Keratinocyte (primary cell): ENCODE measurements at regions not wholly inside any gene's neighbourhood (a gene's known extent, or its start where the extent isn't known, plus 50 kb on each side); places are given as distances from the start of the nearest gene placed in this dataset.

ENCODE experiments used
- DNase-seq: peaks from one replicate; pipeline ENCODE4 v3.0.0-alpha.2; 2011; ENCODE audit warnings: low read depth, missing footprints, low spot score
- FAIRE-seq: peaks from 2 replicates; lab custom pipeline; 2011; peaks lifted over from hg19 to GRCh38; lab: Jason Lieb, UNC
- H2AFZ ChIP-seq: 2 replicates; pipeline ENCODE4 v1.6.0; 2012; ENCODE audit warnings: low read length, control low read depth, inconsistent platforms; ENCODE audit not compliant: control insufficient read depth
- H3K27ac ChIP-seq: 2 replicates; pipeline ENCODE4 v1.5.1; 2011; ENCODE audit warnings: low read length; ENCODE audit not compliant: control insufficient read depth, insufficient read depth
- H3K27me3 ChIP-seq: 3 replicates; pipeline ENCODE4 v1.6.0; 2011; ENCODE audit warnings: low read length; ENCODE audit not compliant: control insufficient read depth, insufficient read depth; ENCODE audit errors: extremely low read depth
- H3K36me3 ChIP-seq, 2 experiments: 2 replicates in 1 of 2; 3 replicates in 1 of 2; pipeline ENCODE4 v1.5.1; 2011; ENCODE audit warnings: low read length in 2 of 2, mild to moderate bottlenecking in 1 of 2; ENCODE audit not compliant: control insufficient read depth in 2 of 2, insufficient read depth in 2 of 2; ENCODE audit errors: extremely low read depth in 1 of 2
- H3K4me1 ChIP-seq: 3 replicates; pipeline ENCODE4 v1.5.1; 2011; ENCODE audit warnings: low read length; ENCODE audit not compliant: control insufficient read depth, insufficient read depth; ENCODE audit errors: extremely low read depth
- H3K4me2 ChIP-seq: 3 replicates; pipeline ENCODE4 v1.6.0; 2011; ENCODE audit warnings: low read depth, low read length; ENCODE audit not compliant: control insufficient read depth, insufficient read depth; ENCODE audit errors: extremely low read depth
- H3K4me3 ChIP-seq, 3 experiments: fragments of 200-600 bp in 1 of 3; sonication (generic) in 1 of 3; 2 replicates in 2 of 3; 3 replicates in 1 of 3; pipeline ENCODE4 v1.5.1; 2011 to 2016; ENCODE audit warnings: low read length in 3 of 3, mild to moderate bottlenecking in 3 of 3, control low read depth in 2 of 3, inconsistent platforms in 1 of 3, low read depth in 1 of 3, mixed read lengths in 1 of 3, mixed run types in 1 of 3, moderate library complexity in 1 of 3; ENCODE audit not compliant: control insufficient read depth in 2 of 3, insufficient read depth in 2 of 3; ENCODE audit errors: extremely low read depth in 1 of 3
- H3K79me2 ChIP-seq: 2 replicates; pipeline ENCODE4 v1.6.0; 2012; ENCODE audit warnings: low read length; ENCODE audit not compliant: control insufficient read depth, insufficient read depth
- H3K9ac ChIP-seq: 3 replicates; pipeline ENCODE4 v1.6.0; 2011; ENCODE audit warnings: low read length; ENCODE audit not compliant: control insufficient read depth, insufficient read depth; ENCODE audit errors: extremely low read depth
- H3K9me1 ChIP-seq: 3 replicates; pipeline ENCODE4 v1.6.0; 2011; ENCODE audit warnings: low read length; ENCODE audit not compliant: control insufficient read depth, insufficient read depth; ENCODE audit errors: extremely low read depth
- H3K9me3 ChIP-seq: 2 replicates; pipeline ENCODE4 v1.5.1; 2012; ENCODE audit warnings: low read depth, low read length; ENCODE audit not compliant: control insufficient read depth
- H4K20me1 ChIP-seq: 3 replicates; pipeline ENCODE4 v1.6.0; 2011; ENCODE audit warnings: low read length; ENCODE audit not compliant: control insufficient read depth, insufficient read depth; ENCODE audit errors: extremely low read depth
- CTCF ChIP-seq, 3 experiments: IDR thresholded peaks in 1 of 3; conservative IDR thresholded peaks in 1 of 3; optimal IDR thresholded peaks in 1 of 3; 2 replicates in 2 of 3; 3 replicates in 1 of 3; pipeline versions ENCODE3 to v1.5.1; 2011; ENCODE audit warnings: low read length in 3 of 3, mild to moderate bottlenecking in 3 of 3, moderate library complexity in 2 of 3, control low read depth in 1 of 3, inconsistent platforms in 1 of 3; ENCODE audit not compliant: insufficient read depth in 2 of 3; ENCODE audit errors: extremely low read depth in 1 of 3
- EZH2 ChIP-seq: IDR thresholded peaks from one replicate; pipeline ENCODE4 v1.6.1; 2012; ENCODE audit warnings: inconsistent platforms, mild to moderate bottlenecking, low read length, moderate library complexity
- dilution Hi-C: fragments of 300-500 bp; cut with MboI; formaldehyde crosslinking; loops from one replicate; pipeline ENCODE4 v1.7.0; 2020; ENCODE audit warnings: low sequenced_read_pairs; ENCODE audit not compliant: extremely low pct_ligation_motif_present

- TF ChIP-seq EZH2 (no peak), CTCF (optimal IDR thresholded peaks at IDR 0.05 in 1 of 3, IDR thresholded peaks at IDR 0.05 in 1 of 3, conservative IDR thresholded peaks at IDR 0.05 in 1 of 3; ENCODE audit: extremely low read depth in 1 of 3, insufficient read depth in 2 of 3, low read length in 3 of 3) (no peak)
- Histone ChIP-seq H3K36me3 (no peaks in the 10 kb centered on the region), H3K9me3 (no peaks in the 10 kb centered on the region), H3K79me2 (no peaks in the 10 kb centered on the region), H4K20me1 (no peaks in the 10 kb centered on the region), H3K27ac (no peak overlapping the region), H3K4me3 (no peak overlapping the region), H2AFZ (peak overlapping the region; percentile 72), H3K27me3 (no peaks in the 10 kb centered on the region), H3K4me1 (peaks cover 15% of the 10 kb centered on the region), H3K9me1 (no peaks in the 10 kb centered on the region), H3K4me2 (peak overlapping the region; percentile 47), H3K9ac (peak overlapping the region; percentile 25)
- FAIRE-seq (no peak), DNase-seq (no peak)
- dilution Hi-C loops = no loop called here
Measured at GRCh38 chr1:8217809-8218208, 100.1 kb upstream of the SLC45A1 start.

- Histone ChIP-seq H3K9ac (peak overlapping the region; percentile 25), H3K9me3 (no peaks in the 10 kb centered on the region), H3K4me3 (peak overlapping the region in 1 of 3 experiments; percentile 13), H3K27ac (no peak overlapping the region), H3K9me1 (no peaks in the 10 kb centered on the region), H3K4me2 (peak overlapping the region; percentile 47), H3K4me1 (peaks cover 21% of the 10 kb centered on the region), H3K36me3 (no peaks in the 10 kb centered on the region), H4K20me1 (no peaks in the 10 kb centered on the region), H3K79me2 (no peaks in the 10 kb centered on the region), H2AFZ (peak overlapping the region; percentile 72), H3K27me3 (no peaks in the 10 kb centered on the region)
- FAIRE-seq (no peak), DNase-seq (no peak)
- TF ChIP-seq EZH2 = no peak
- no peak for TF ChIP-seq CTCF (optimal IDR thresholded peaks at IDR 0.05 in 1 of 3, IDR thresholded peaks at IDR 0.05 in 1 of 3, conservative IDR thresholded peaks at IDR 0.05 in 1 of 3; ENCODE audit: extremely low read depth in 1 of 3, insufficient read depth in 2 of 3, low read length in 3 of 3)
- dilution Hi-C loops = no loop called here
Measured at GRCh38 chr1:8217011-8217711, 100.8 kb upstream of the SLC45A1 start.
